NB4 (cell line): ENCODE measurements at regions not wholly inside any gene's neighbourhood (a gene's known extent, or its start where the extent isn't known, plus 50 kb on each side); places are given as distances from the start of the nearest gene placed in this dataset.

Experiments
- MYC ChIP-seq: IDR thresholded peaks from 2 replicates; pipeline ENCODE4 v1.6.1; 2011; ENCODE audit warnings: low read depth, low read length
- POLR2A ChIP-seq: IDR thresholded peaks from 2 replicates; pipeline ENCODE4 v1.6.1; 2011; ENCODE audit warnings: mild to moderate bottlenecking; ENCODE audit not compliant: insufficient read length; ENCODE audit errors: extremely low read depth
- TF ChIP-seq, protein P1 (sequence below): IDR thresholded peaks from one replicate; pipeline ENCODE4 v1.5.1; 2012; ENCODE audit warnings: low read depth, low read length
- TF ChIP-seq, protein P2 (sequence below): IDR thresholded peaks from 2 replicates; pipeline ENCODE4 v1.6.1; 2011; ENCODE audit warnings: low read depth, low read length

DNA sequence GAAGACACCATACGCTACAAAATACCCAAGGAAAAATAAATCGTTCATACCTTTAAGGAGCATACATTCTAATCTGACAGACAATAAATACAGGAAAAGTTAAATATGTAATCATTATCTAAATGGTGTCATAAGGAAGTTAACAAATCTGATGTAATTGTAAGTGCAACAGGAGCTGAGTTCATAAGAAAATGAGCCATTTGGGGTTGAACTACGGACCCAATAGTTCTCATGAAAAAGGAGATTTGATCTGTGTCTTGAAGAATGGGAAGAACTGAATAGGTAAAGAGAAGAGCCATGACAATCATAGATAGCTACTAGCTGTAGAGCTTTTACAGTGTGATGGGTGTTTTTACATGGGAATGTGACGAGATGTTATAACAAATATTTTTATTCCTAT, 175.6 kb downstream of the ANKRD50 start:
- TF ChIP-seq, protein P1, sequence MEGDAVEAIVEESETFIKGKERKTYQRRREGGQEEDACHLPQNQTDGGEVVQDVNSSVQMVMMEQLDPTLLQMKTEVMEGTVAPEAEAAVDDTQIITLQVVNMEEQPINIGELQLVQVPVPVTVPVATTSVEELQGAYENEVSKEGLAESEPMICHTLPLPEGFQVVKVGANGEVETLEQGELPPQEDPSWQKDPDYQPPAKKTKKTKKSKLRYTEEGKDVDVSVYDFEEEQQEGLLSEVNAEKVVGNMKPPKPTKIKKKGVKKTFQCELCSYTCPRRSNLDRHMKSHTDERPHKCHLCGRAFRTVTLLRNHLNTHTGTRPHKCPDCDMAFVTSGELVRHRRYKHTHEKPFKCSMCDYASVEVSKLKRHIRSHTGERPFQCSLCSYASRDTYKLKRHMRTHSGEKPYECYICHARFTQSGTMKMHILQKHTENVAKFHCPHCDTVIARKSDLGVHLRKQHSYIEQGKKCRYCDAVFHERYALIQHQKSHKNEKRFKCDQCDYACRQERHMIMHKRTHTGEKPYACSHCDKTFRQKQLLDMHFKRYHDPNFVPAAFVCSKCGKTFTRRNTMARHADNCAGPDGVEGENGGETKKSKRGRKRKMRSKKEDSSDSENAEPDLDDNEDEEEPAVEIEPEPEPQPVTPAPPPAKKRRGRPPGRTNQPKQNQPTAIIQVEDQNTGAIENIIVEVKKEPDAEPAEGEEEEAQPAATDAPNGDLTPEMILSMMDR, result no peak
- TF ChIP-seq, protein P2, sequence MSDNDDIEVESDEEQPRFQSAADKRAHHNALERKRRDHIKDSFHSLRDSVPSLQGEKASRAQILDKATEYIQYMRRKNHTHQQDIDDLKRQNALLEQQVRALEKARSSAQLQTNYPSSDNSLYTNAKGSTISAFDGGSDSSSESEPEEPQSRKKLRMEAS, result no peak
- TF ChIP-seq POLR2A (no peak), MYC (no peak)
